Testis (tissue), 2 donors: ENCODE measurements at regions not wholly inside any gene's neighbourhood (a gene's known extent, or its start where the extent isn't known, plus 50 kb on each side); places are given as distances from the start of the nearest gene placed in this dataset.

Source experiments
- CTCF ChIP-seq, 3 experiments: fragments of 450-650 bp in 2 of 3; fragments of 200-600 bp in 1 of 3; sonication (generic) in 1 of 3; IDR thresholded peaks; one replicate each; pipeline ENCODE4 v1.5.1; 2016 to 2019; ENCODE audit warnings: antibody characterized with exemption in 3 of 3, mild to moderate bottlenecking in 2 of 3, moderate library complexity in 1 of 3
- POLR2A ChIP-seq: fragments of 450-650 bp; IDR thresholded peaks from one replicate; pipeline ENCODE4 v1.6.1; 2017; ENCODE audit warnings: antibody characterized with exemption, mild to moderate bottlenecking, moderate library complexity

GRCh38 chr12:46490635-46491034, 118.1 kb upstream of the SLC38A2 start:
- TF ChIP-seq CTCF (IDR thresholded peaks at IDR 0.05) (no peak), POLR2A (no peak)
